ENCODE measurements at regions not wholly inside any gene's neighbourhood (a gene's known extent, or its start where the extent isn't known, plus 50 kb on each side); places are given as distances from the start of the nearest gene placed in this dataset.
A peak's percentile ranks its signal among the peaks of the same experiment; 100 is the strongest.

GRCh38 chr2:64704161-64704560 lies 50.4 kb upstream of the SERTAD2 start:
- DNase-seq = no peak

DNA sequence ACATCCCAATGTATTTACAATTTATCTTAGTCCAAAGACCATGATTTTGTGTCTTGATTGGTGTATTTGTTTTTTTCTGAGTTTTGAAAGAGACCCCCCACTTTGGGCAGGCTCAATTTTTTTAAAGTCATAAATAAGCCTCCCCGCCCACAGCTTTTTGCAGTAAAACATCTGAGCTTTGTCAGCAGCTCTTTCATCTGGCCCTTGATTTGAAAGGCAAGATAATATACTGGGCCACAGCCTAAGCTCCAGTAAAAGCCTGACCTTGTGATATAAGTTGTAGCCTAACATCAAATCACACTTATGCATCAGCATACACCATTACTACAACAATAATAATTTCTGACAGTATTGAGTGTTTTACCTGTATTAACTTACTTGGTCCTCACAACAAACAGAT lies 51.3 kb upstream of the SERTAD2 start:
- no peak for DNase-seq

DNA sequence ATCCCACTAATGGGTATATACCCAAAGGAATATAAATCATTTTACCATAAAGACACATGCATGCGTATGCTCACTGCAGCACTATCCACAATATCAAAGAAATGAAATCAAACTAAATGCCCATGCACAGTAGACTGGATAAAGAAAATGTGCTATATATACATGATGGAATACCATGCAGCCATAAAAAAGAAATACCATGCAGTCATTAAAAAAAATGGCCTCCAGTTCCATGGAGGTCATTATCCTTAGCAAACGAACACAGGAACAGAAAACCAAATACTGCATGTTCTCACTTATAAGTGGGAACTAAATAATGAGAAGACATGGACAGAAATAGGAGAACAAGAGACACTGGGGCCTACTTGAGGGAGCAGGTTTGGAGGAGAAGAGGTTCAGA lies 53.6 kb upstream of the SERTAD2 start:
- DNase-seq = no peak

- no peak for DNase-seq
Observed at GRCh38 chr2:64708829-64709228, 55.1 kb upstream of the SERTAD2 start.

- no peak for DNase-seq
Observed at GRCh38 chr2:64711252-64711800, 57.6 kb upstream of the SERTAD2 start.

- DNase-seq = no peak
Observed at GRCh38 chr2:64713686-64714085, 60.0 kb upstream of the SERTAD2 start.

- no peak for DNase-seq
Observed at GRCh38 chr2:64716569-64716968, 62.9 kb upstream of the SERTAD2 start.

DNA sequence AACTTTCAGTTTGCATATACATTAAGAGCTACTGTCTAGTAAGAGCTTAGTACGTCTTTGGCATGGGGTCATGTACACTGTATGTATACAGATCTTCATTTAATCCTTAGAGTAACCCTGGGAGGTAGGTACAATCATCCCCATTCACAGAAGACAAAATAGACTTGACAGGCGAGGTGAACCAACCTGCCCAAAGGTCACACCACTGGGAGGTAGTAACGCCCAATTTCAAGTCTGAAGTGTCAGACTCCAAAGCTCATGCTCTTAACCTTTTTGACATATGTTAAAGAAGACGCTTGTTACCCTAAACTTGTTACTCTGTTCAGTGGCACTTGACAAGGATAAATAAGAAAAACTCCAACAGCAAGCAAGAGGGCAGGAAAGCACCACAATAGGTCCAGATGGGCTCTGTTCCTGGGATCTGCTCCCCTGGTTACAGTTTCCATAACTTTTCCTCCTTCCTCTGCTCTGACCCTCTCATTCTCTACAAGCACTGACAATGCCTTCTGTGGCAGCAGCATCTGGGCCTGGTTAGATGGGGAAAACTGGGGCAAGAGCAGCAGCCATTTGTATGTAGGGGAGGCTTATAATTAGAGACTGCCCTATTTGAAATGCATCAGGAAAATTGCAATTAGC lies 64.7 kb upstream of the SERTAD2 start:
- no peak for DNase-seq

GRCh38 chr2:64720535-64721319 lies 67.0 kb upstream of the SERTAD2 start:
- no peak for DNase-seq

DNA sequence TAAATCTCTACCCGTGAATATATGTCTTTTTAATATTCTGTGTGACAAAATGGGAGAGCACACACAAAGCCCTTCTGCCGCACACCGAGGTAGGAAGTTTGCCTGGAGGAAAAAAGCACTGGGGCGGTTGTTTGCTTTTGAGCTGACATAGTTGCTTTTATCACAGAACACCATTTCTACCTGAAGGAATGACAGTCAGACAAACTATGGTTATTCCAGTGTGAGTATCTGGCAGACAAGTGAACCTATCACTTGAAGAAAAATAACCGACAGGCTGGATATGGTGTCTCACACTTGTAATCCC lies 67.6 kb upstream of the SERTAD2 start:
- no peak for DNase-seq

- no peak for DNase-seq
Observed at GRCh38 chr2:64722291-64723044, 68.8 kb upstream of the SERTAD2 start.

DNA sequence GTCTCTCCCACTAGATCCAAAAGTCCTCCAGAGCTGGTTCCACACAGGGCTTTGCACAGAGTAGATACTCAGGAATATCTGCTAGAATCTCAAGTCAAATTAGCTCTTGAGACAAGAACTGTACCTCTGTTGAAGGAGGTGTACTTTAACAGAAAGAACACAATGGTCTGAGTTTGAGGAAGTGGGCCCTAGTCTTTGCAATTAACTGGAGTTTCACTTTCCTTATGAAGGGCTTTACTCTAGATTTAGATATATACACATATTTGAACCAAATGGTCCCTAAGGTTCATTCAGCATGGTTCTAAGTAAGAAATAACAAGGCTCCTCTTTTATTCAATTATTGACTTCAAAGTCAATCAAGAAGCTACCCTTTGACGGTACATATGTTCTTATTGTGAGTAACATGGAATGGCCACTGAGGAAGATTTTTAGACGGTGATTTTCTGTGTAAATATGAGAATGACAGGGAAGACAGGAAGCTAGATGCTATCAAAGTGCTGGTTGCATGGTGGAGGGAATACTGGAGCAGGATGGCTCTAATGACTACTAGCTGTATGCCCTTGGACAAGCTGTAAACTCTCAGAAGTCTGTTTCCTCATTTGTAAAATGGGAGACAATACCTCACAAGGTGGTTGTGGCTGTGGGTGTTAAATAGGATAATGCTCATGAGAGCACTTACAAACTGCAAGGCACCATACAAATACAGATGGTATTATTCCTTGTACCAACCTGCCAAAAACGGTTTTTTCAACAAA lies 73.5 kb upstream of the SERTAD2 start:
- DNase-seq = no peak

DNA sequence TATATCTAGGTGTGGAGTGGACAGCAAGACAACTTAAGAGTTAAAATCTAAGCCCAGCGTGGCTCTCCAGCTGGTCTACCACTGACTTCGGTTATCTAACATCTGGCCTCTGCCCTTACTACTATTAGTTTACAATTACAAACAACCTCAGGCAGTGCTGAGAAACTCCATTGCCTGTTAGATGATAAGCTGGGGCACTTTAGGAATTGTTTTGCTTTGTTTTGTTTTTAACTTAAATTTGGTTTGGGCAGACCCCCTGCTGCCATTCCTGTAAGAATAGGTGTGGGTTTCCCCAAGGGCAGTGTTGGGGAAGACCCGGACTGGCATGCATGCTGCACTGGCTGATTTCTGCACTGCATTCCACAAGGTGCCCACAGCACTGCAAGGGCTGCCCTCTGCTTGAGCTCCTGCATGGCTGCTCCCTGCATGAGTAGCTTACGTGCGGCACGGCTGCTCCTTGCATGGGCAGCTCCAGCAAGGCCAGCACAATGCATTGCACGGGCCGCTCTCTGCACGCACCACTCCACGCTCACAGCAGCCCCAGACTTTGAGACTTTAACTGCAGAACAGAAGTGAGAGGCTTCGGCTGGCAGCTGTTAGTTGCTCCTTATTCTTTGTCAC lies 74.2 kb upstream of the SERTAD2 start:
- no peak for DNase-seq

DNA sequence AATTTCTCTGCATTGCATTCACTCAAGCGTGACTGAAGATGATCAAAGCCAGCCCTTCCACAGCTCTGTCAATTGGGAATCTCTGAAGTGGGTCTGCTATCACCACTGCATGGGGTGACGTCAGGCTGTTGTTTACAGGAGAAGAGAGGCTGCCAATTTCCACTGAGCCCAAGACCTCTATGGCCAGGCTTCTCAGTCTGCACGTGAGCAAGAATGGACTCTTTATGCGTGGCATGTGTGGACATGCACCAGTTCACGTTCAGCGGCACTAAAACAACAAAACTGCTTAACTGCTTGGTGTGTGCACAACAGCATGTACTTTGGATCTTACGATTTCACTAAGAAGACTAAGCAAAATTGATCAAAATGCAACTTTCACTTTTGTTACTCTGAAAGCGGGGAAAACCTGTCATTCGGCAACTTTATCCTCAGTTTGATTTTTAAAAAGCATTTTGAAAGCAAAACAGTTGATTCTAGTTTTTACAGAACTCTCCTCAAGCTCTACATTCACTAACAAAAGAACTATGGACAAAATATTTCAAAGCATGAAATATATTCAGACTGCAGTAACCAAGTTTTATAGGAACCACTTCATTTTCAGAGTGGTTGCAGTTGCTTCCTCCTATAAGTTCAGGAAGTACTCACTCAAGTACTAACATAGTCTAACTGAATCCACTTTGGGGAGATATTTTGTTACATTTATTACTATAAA lies 77.0 kb upstream of the SERTAD2 start:
- DNase-seq = peak; percentile 91

DNA sequence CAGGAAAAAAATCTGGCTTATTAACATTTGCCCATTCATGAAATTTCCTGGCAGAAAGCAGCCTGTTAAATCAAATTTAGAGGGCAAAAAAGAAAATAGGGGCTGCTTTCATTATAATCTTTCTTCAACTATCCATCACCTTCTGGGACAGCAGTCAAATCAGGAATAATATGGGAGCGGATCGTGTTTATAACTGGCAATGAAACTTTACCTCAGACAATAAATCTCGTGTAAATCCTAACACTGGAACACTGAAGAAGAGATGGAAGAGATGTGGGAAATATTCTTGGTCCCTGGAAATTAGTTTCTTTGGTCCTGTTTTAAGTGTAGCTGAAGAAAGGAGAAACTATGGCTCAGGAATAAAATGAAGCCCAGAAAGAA lies 77.5 kb upstream of the SERTAD2 start:
- DNase-seq = no peak

- DNase-seq = no peak
Observed at GRCh38 chr2:64731746-64732145, 78.0 kb upstream of the SERTAD2 start.

DNA sequence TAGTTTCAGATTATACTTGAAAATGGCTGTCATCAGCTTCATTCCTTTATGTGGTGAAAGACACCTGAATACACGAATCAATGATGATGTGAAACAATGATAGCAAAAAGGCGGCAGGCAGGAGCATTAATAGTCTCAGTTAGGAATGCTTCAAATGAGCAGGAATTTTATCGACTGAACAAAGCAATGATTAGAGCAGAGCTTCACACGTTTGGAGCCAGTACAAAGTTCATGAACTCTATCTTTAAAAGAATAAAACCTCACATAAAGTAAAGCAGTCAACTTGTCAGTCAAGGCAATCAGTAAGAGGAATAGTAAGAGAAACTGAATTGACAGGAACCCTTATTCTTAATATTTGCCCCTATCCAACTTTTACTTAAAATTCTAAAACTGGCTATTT lies 78.4 kb upstream of the SERTAD2 start:
- DNase-seq = no peak

- DNase-seq = no peak
Observed at GRCh38 chr2:64735504-64735903, 81.8 kb upstream of the SERTAD2 start.

- no peak for DNase-seq
Observed at GRCh38 chr2:64737547-64737946, 83.8 kb upstream of the SERTAD2 start.

GRCh38 chr2:64738026-64738425 lies 84.3 kb upstream of the SERTAD2 start:
- no peak for DNase-seq

GRCh38 chr2:64742678-64743077 lies 89.0 kb upstream of the SERTAD2 start:
- DNase-seq = no peak

DNA sequence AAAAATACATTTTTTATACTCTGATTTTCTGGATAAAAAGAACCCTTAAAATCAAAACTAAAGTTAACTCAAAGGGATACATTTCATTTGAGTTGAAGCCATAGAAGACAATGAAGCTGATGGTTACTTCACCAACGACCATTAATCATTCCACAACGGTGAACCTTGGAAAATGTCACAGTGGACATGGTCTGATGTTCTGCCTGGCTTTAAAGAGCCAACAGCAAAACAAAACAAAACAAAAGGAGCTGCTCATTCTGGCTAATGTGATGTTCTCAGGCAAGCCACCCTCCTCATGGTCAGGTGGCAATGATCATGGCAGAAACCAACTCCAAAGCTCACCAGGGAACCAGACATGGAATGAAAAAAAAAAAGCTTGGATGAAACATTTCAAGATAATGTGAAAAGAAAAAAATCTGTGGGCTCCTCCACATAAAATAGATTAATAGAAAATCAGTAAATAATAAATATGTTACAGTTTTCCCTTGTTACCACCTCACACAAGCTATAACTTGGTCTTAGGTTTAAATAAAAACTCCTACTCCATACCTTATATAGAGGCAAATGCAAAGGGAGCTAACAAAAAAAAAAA lies 90.1 kb upstream of the SERTAD2 start:
- no peak for DNase-seq

Data from NCI-H510A (cell line).